GM23338 (cell line): ENCODE measurements at regions not wholly inside any gene's neighbourhood (a gene's known extent, or its start where the extent isn't known, plus 50 kb on each side); places are given as distances from the start of the nearest gene placed in this dataset.

ENCODE experiments used
- ATAC-seq: fragments of 200-7000 bp; cut with Tn5 transposase; 3 replicates; pipeline ENCODE4 v1.9.1; 2020
- DNase-seq: peaks from one replicate; pipeline ENCODE4 v3.0.0-alpha.2; 2015; ENCODE audit warnings: low spot score
- H2AFZ ChIP-seq: fragments of 200-600 bp; sonication (generic); 2 replicates; pipeline ENCODE4 v1.8.0; 2016; ENCODE audit warnings: antibody characterized with exemption, mild to moderate bottlenecking, moderate library complexity
- H3F3A ChIP-seq: fragments of 200-600 bp; sonication (generic); replicated peaks from 2 replicates; pipeline ENCODE4 v1.8.0; 2017; ENCODE audit warnings: antibody characterized with exemption, mixed run types, low read depth
- H3K27ac ChIP-seq: fragments of 200-600 bp; sonication (generic); 2 replicates; pipeline ENCODE4 v1.6.1; 2016; ENCODE audit warnings: low read depth
- H3K27me3 ChIP-seq: fragments of 200-600 bp; sonication (generic); 2 replicates; pipeline ENCODE4 v1.8.0; 2016; ENCODE audit warnings: mild to moderate bottlenecking, mixed run types, moderate library complexity; ENCODE audit not compliant: insufficient read depth
- H3K36me3 ChIP-seq: fragments of 200-600 bp; sonication (generic); 2 replicates; pipeline ENCODE4 v1.8.0; 2016; ENCODE audit warnings: mild to moderate bottlenecking; ENCODE audit not compliant: insufficient read depth
- H3K4me1 ChIP-seq: fragments of 200-600 bp; sonication (generic); 2 replicates; pipeline ENCODE4 v1.8.0; 2016; ENCODE audit warnings: mild to moderate bottlenecking, moderate library complexity; ENCODE audit not compliant: insufficient read depth
- H3K4me2 ChIP-seq: fragments of 200-600 bp; sonication (generic); 2 replicates; pipeline ENCODE4 v1.7.1; 2017; ENCODE audit warnings: mixed run types
- H3K4me3 ChIP-seq: fragments of 200-600 bp; sonication (generic); 2 replicates; pipeline ENCODE4 v1.6.1; 2016; ENCODE audit warnings: mixed run types
- H3K79me2 ChIP-seq: fragments of 200-600 bp; sonication (generic); replicated peaks from 2 replicates; pipeline ENCODE4 v1.8.0; 2017; ENCODE audit warnings: mild to moderate bottlenecking; ENCODE audit not compliant: insufficient read depth
- H3K9me2 ChIP-seq: fragments of 200-600 bp; sonication (generic); 2 replicates; pipeline ENCODE4 v1.8.0; 2017; ENCODE audit not compliant: insufficient read depth
- H4K20me1 ChIP-seq: fragments of 200-600 bp; sonication (generic); replicated peaks from 2 replicates; pipeline ENCODE4 v1.8.0; 2017; ENCODE audit warnings: mild to moderate bottlenecking; ENCODE audit not compliant: insufficient read depth
- H3K27ac Mint-ChIP-seq: 2 replicates; pipeline ENCODE4 v1.8.0; 2020; ENCODE audit warnings: inconsistent platforms, mild to moderate bottlenecking, moderate library complexity, mixed read lengths
- H3K27me3 Mint-ChIP-seq: 3 replicates; pipeline ENCODE4 v1.8.0; 2022; ENCODE audit warnings: low read depth, mild to moderate bottlenecking, moderate library complexity, mixed read lengths, inconsistent platforms; ENCODE audit not compliant: insufficient read depth, poor library complexity
- H3K36me3 Mint-ChIP-seq: 3 replicates; pipeline ENCODE4 v1.8.0; 2021; ENCODE audit warnings: low read depth, mild to moderate bottlenecking, inconsistent platforms, moderate library complexity, mixed read lengths
- H3K4me1 Mint-ChIP-seq: 3 replicates; pipeline ENCODE4 v1.8.0; 2020; ENCODE audit warnings: mild to moderate bottlenecking, inconsistent platforms, mixed read lengths
- H3K4me3 Mint-ChIP-seq: 3 replicates; pipeline ENCODE4 v1.8.0; 2021; ENCODE audit warnings: moderate library complexity, mild to moderate bottlenecking, inconsistent platforms, mixed read lengths
- H3K9me3 Mint-ChIP-seq: 3 replicates; pipeline ENCODE4 v1.8.0; 2020; ENCODE audit warnings: moderate library complexity, mild to moderate bottlenecking, inconsistent platforms, mixed read lengths
- CREB1 ChIP-seq: fragments of 250-450 bp; sonication (Bioruptor Pico); IDR thresholded peaks from 2 replicates; pipeline ENCODE4 v1.5.0; 2020; ENCODE audit warnings: low read depth, mild to moderate bottlenecking, moderate library complexity
- CTCF ChIP-seq, 2 experiments: fragments of 200-600 bp in 1 of 2; sonication (generic) in 1 of 2; conservative IDR thresholded peaks; 2 replicates each; pipeline versions ENCODE4 v1.5.1 to v1.6.1; 2016 to 2017; ENCODE audit warnings: antibody characterized with exemption in 2 of 2, low read depth in 2 of 2, mild to moderate bottlenecking in 2 of 2, moderate library complexity in 1 of 2
- ETS1 ChIP-seq: IDR thresholded peaks from 2 replicates; pipeline ENCODE4 v1.6.1; 2016; ENCODE audit warnings: antibody characterized with exemption
- EZH2 ChIP-seq: fragments of 200-600 bp; sonication (generic); IDR thresholded peaks from one replicate; pipeline ENCODE4 v1.8.0; 2017; ENCODE audit warnings: antibody characterized with exemption, mild to moderate bottlenecking, low read depth; ENCODE audit not compliant: unreplicated experiment
- EZH2phosphoT487 ChIP-seq: fragments of 200-600 bp; sonication (generic); IDR thresholded peaks from one replicate; pipeline ENCODE4 v1.8.1; 2018; ENCODE audit warnings: antibody characterized with exemption; ENCODE audit not compliant: unreplicated experiment
- JUNB ChIP-seq: IDR thresholded peaks from one replicate; pipeline ENCODE4 v1.6.1; 2016; ENCODE audit warnings: antibody characterized with exemption; ENCODE audit not compliant: unreplicated experiment
- NANOG ChIP-seq: IDR thresholded peaks from 2 replicates; pipeline ENCODE4 v1.6.1; 2016; ENCODE audit warnings: antibody characterized with exemption, borderline replicate concordance
- POLR2AphosphoS5 ChIP-seq: IDR thresholded peaks from 2 replicates; pipeline ENCODE4 v1.6.1; 2016; ENCODE audit warnings: antibody characterized with exemption, low read depth
- REST ChIP-seq: IDR thresholded peaks from one replicate; pipeline ENCODE4 v1.6.1; 2018; ENCODE audit warnings: antibody characterized with exemption; ENCODE audit not compliant: unreplicated experiment
- STAT1 ChIP-seq: IDR thresholded peaks from one replicate; pipeline ENCODE4 v1.6.1; 2016; ENCODE audit warnings: antibody characterized with exemption; ENCODE audit not compliant: unreplicated experiment
- ZNF114 ChIP-seq: fragments of 250-450 bp; sonication (Bioruptor Pico); IDR thresholded peaks from 2 replicates; pipeline ENCODE4 v1.5.0; 2020; ENCODE audit warnings: mild to moderate bottlenecking, moderate library complexity
- ZNF331 ChIP-seq: fragments of 250-450 bp; sonication (Bioruptor Pico); IDR thresholded peaks from 2 replicates; pipeline ENCODE4 v1.5.0; 2020; ENCODE audit warnings: low read depth, mild to moderate bottlenecking, moderate library complexity
- ZNF462 ChIP-seq: fragments of 250-450 bp; sonication (Bioruptor Pico); IDR thresholded peaks from 2 replicates; pipeline ENCODE4 v1.5.0; 2020; ENCODE audit warnings: mild to moderate bottlenecking, moderate library complexity

GRCh38 chr16:11462036-11462435 is 116.8 kb downstream of the RMI2 start:
- Mint-ChIP-seq H3K4me3 (no peak overlapping the region), H3K9me3 (no peaks in the 10 kb centered on the region; the same call in 2 of the 3 replicates), H3K36me3 (no peaks in the 10 kb centered on the region), H3K27me3 (peaks cover 1% of the 10 kb centered on the region), H3K27ac (no peak overlapping the region), H3K4me1 (no peaks in the 10 kb centered on the region)
- ATAC-seq (no peak), DNase-seq (no peak)
- H3K27me3 ChIP-seq = no peaks in the 10 kb centered on the region
- H3K27ac ChIP-seq = no peak overlapping the region
- H3K36me3 ChIP-seq = no peaks in the 10 kb centered on the region
- no peak for TF ChIP-seq ZNF331 (CRISPR knock-in tag)
- no peak for TF ChIP-seq POLR2AphosphoS5
- no peak for TF ChIP-seq EZH2phosphoT487
- TF ChIP-seq ZNF114 (CRISPR knock-in tag) = no peak
- TF ChIP-seq STAT1 = no peak
- no peak for TF ChIP-seq ETS1
- TF ChIP-seq EZH2 = no peak
- TF ChIP-seq CTCF (conservative IDR thresholded peaks at IDR 0.05; ENCODE audit: low read depth in 2 of 2) = no peak
- no peak for TF ChIP-seq CREB1 (CRISPR knock-in tag)
- no peak for TF ChIP-seq ZNF462 (CRISPR knock-in tag)
- TF ChIP-seq REST = no peak
- TF ChIP-seq JUNB = no peak
- TF ChIP-seq NANOG = no peak
- no peaks in the 10 kb centered on the region for H3F3A ChIP-seq
- no peaks in the 10 kb centered on the region for H3K9me2 ChIP-seq
- H2AFZ ChIP-seq = no peak overlapping the region
- no peak overlapping the region for H3K4me3 ChIP-seq
- no peaks in the 10 kb centered on the region for H4K20me1 ChIP-seq
- H3K4me1 ChIP-seq = no peaks in the 10 kb centered on the region
- no peaks in the 10 kb centered on the region for H3K79me2 ChIP-seq
- no peak overlapping the region for H3K4me2 ChIP-seq
